ENCODE measurements at regions not wholly inside any gene's neighbourhood (a gene's known extent, or its start where the extent isn't known, plus 50 kb on each side); places are given as distances from the start of the nearest gene placed in this dataset.

GRCh38 chr7:37524797-37525196 is 76.1 kb upstream of the ELMO1 start:
- H3K36me3 ChIP-seq (ENCODE audit: insufficient read depth, low read length) = no peaks in the 10 kb centered on the region
- H3K27me3 Mint-ChIP-seq = peaks cover 13% of the 10 kb centered on the region
- no peak overlapping the region for H3K4me3 ChIP-seq (ENCODE audit: low read length)
- no peak for TF ChIP-seq CTCF (IDR thresholded peaks at IDR 0.05)
- POLR2A ChIA-PET = no interaction called here
- no peaks in the 10 kb centered on the region for H3K36me3 Mint-ChIP-seq (ENCODE audit: low read depth)
- H3K9me3 ChIP-seq (ENCODE audit: control insufficient read depth in 1 of 2, insufficient read depth in 1 of 2, low read length in 2 of 2) = no peaks in the 10 kb centered on the region
- CTCF ChIA-PET = no interaction called here
- H3K9me3 Mint-ChIP-seq = no peaks in the 10 kb centered on the region
- no peak for ATAC-seq (ENCODE audit: poor library complexity)
- H3K4me1 ChIP-seq (ENCODE audit: insufficient read depth, low read length) = no peaks in the 10 kb centered on the region
- DNase-seq = no peak
- intact Hi-C loops (cut with DNase I, micrococcal nuclease) = no loop called here
- H3K4me1 Mint-ChIP-seq (ENCODE audit: low read depth) = no peaks in the 10 kb centered on the region
- H3K27ac ChIP-seq (ENCODE audit: low read depth in 1 of 2, low read length in 2 of 2) = no peak overlapping the region
- H3K4me3 Mint-ChIP-seq = no peak overlapping the region
- no peak overlapping the region for H3K27ac Mint-ChIP-seq
- H3K27me3 ChIP-seq (ENCODE audit: control insufficient read depth in 1 of 2, insufficient read depth in 2 of 2, low read length in 2 of 2) = no peaks in the 10 kb centered on the region

- no peak for TF ChIP-seq CTCF (IDR thresholded peaks at IDR 0.05)
- H3K36me3 Mint-ChIP-seq (ENCODE audit: low read depth) = no peaks in the 10 kb centered on the region
- H3K4me3 ChIP-seq (ENCODE audit: low read length) = no peak overlapping the region
- intact Hi-C loops (cut with DNase I, micrococcal nuclease) = no loop called here
- H3K9me3 Mint-ChIP-seq = no peaks in the 10 kb centered on the region
- no peak overlapping the region for H3K27ac ChIP-seq (ENCODE audit: low read depth in 1 of 2, low read length in 2 of 2)
- no peaks in the 10 kb centered on the region for H3K4me1 ChIP-seq (ENCODE audit: insufficient read depth, low read length)
- H3K36me3 ChIP-seq (ENCODE audit: insufficient read depth, low read length) = no peaks in the 10 kb centered on the region
- H3K4me1 Mint-ChIP-seq (ENCODE audit: low read depth) = no peaks in the 10 kb centered on the region
- H3K4me3 Mint-ChIP-seq = no peak overlapping the region
- no peak overlapping the region for H3K27ac Mint-ChIP-seq
- no peak for DNase-seq
- no peaks in the 10 kb centered on the region for H3K9me3 ChIP-seq (ENCODE audit: control insufficient read depth in 1 of 2, insufficient read depth in 1 of 2, low read length in 2 of 2)
- ChIA-PET POLR2A (no interaction called here), CTCF (no interaction called here)
- no peaks in the 10 kb centered on the region for H3K27me3 ChIP-seq (ENCODE audit: control insufficient read depth in 1 of 2, insufficient read depth in 2 of 2, low read length in 2 of 2)
- peaks cover 19% of the 10 kb centered on the region for H3K27me3 Mint-ChIP-seq
- no peak for ATAC-seq (ENCODE audit: poor library complexity)
Measured at GRCh38 chr7:37526623-37527022, 78.0 kb upstream of the ELMO1 start.

- no peaks in the 10 kb centered on the region for H3K4me1 ChIP-seq (ENCODE audit: insufficient read depth, low read length)
- Mint-ChIP-seq H3K27me3 (peaks cover 19% of the 10 kb centered on the region), H3K9me3 (no peaks in the 10 kb centered on the region), H3K4me3 (no peak overlapping the region), H3K27ac (no peak overlapping the region), H3K4me1 (ENCODE audit: low read depth) (no peaks in the 10 kb centered on the region), H3K36me3 (ENCODE audit: low read depth) (no peaks in the 10 kb centered on the region)
- POLR2A ChIA-PET = no interaction called here
- DNase-seq (no peak), ATAC-seq (ENCODE audit: poor library complexity) (no peak)
- CTCF ChIA-PET = no interaction called here
- intact Hi-C loops (cut with DNase I, micrococcal nuclease) = no loop called here
- no peaks in the 10 kb centered on the region for H3K27me3 ChIP-seq (ENCODE audit: control insufficient read depth in 1 of 2, insufficient read depth in 2 of 2, low read length in 2 of 2)
- no peaks in the 10 kb centered on the region for H3K36me3 ChIP-seq (ENCODE audit: insufficient read depth, low read length)
- no peak overlapping the region for H3K27ac ChIP-seq (ENCODE audit: low read depth in 1 of 2, low read length in 2 of 2)
- no peak overlapping the region for H3K4me3 ChIP-seq (ENCODE audit: low read length)
- H3K9me3 ChIP-seq (ENCODE audit: control insufficient read depth in 1 of 2, insufficient read depth in 1 of 2, low read length in 2 of 2) = no peaks in the 10 kb centered on the region
- TF ChIP-seq CTCF (IDR thresholded peaks at IDR 0.05) = no peak
Measured at GRCh38 chr7:37527109-37527508, 78.4 kb upstream of the ELMO1 start.
